Tongue (tissue), 1 donor: ENCODE measurements at regions not wholly inside any gene's neighbourhood (a gene's known extent, or its start where the extent isn't known, plus 50 kb on each side); places are given as distances from the start of the nearest gene placed in this dataset.
"Not testable (repeated sequence)": the region's sequence is repeated elsewhere in the genome, so short reads cannot be mapped to it uniquely, and the experiment has no call there.

ENCODE experiments used
- DNase-seq: peaks from one replicate; pipeline ENCODE4 v3.0.0-alpha.2; 2015

GRCh38 chr14:23898359-23898758 is 55.2 kb upstream of the DHRS4 start:
- not testable (repeated sequence) for DNase-seq

- no peak for DNase-seq
Measured at GRCh38 chr14:23899788-23900187, 53.8 kb upstream of the DHRS4 start.

DNA sequence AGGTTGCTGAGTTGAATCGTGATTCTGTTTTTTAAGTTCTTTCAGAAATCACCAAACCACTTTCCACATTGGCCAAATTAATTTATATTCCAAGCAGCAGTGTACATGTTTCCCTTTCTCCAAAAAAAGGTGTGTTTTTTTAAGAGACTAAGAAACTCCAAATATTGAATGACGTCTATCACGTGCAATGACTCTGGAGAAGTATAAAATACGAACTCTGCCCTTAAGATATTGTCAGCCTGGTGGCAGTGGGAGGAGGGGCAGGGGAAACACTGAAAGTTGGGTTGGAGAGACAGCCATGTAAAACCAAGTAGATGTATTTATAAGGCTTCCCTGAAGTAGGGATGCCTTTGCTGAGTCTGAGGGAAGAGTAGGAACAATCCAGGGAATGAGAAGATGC is 50.1 kb upstream of the DHRS4 start:
- DNase-seq: no peak
